Endothelial cell of umbilical vein (primary cell): ENCODE measurements at regions not wholly inside any gene's neighbourhood (a gene's known extent, or its start where the extent isn't known, plus 50 kb on each side); places are given as distances from the start of the nearest gene placed in this dataset.

Experiments
- BruUV-seq: library from RNA; stranded (reverse); fragments of 400-500 nt; replicated peaks from 2 replicates; lab custom pipeline; 2021; lab: Mats Ljungman, UMichigan
- CTCF ChIA-PET: fragments of 300-600, 350-600 bp; sonication (Branson Sonifier 250); formaldehyde crosslinking; loops from one replicate; lab custom pipeline; 2021; ENCODE audit warnings: antibody characterized with exemption, inconsistent platforms; lab: Charles Lee
- POLR2A ChIA-PET: fragments of 300-600, 350-600 bp; sonication (Branson Sonifier 250); formaldehyde crosslinking; loops from one replicate; lab custom pipeline; 2021; ENCODE audit warnings: antibody characterized with exemption, inconsistent platforms; lab: Charles Lee
- DNase-seq: peaks from one replicate; pipeline ENCODE4 v3.0.0-alpha.2; 2011; ENCODE audit warnings: low read depth, low spot score
- FAIRE-seq: peaks from 2 replicates; lab custom pipeline; 2011; peaks lifted over from hg19 to GRCh38; lab: Jason Lieb, UNC
- H2AFZ ChIP-seq: 2 replicates; pipeline ENCODE4 v1.6.0; 2012; ENCODE audit warnings: low read depth, low read length, control low read depth, inconsistent platforms
- H3K27ac ChIP-seq: 2 replicates; pipeline ENCODE4 v1.5.1; 2011; ENCODE audit warnings: low read depth, mild to moderate bottlenecking, control low read depth, low read length, moderate library complexity; ENCODE audit not compliant: insufficient read depth
- H3K27me3 ChIP-seq, 2 experiments: 2 replicates each; pipeline versions ENCODE4 v1.6.0 to v1.6.1; 2011; ENCODE audit warnings: low read length in 2 of 2, mixed read lengths in 1 of 2; ENCODE audit not compliant: control insufficient read depth in 2 of 2, insufficient read depth in 2 of 2
- H3K36me3 ChIP-seq, 2 experiments: 2 replicates in 1 of 2; 3 replicates in 1 of 2; pipeline ENCODE4 v1.5.1; 2011; ENCODE audit warnings: low read length in 2 of 2, mild to moderate bottlenecking in 1 of 2, moderate library complexity in 1 of 2; ENCODE audit not compliant: control insufficient read depth in 2 of 2, insufficient read depth in 2 of 2; ENCODE audit errors: extremely low read depth in 1 of 2
- H3K4me1 ChIP-seq: 3 replicates; pipeline ENCODE4 v1.5.1; 2011; ENCODE audit warnings: mild to moderate bottlenecking, low read length; ENCODE audit not compliant: control insufficient read depth, insufficient read depth; ENCODE audit errors: extremely low read depth
- H3K4me2 ChIP-seq: 2 replicates; pipeline ENCODE4 v1.6.1; 2011; ENCODE audit warnings: low read length, control low read depth, mixed read lengths; ENCODE audit not compliant: insufficient read depth
- H3K4me3 ChIP-seq, 3 experiments: fragments of 200-600 bp in 1 of 3; sonication (generic), shearing (Covaris generic) in 1 of 3; replicated peaks in 1 of 3; 2 replicates each; pipeline ENCODE4 v1.5.1; 2011 to 2016; ENCODE audit warnings: control low read depth in 3 of 3, low read length in 3 of 3, mild to moderate bottlenecking in 2 of 3, inconsistent platforms in 1 of 3, low read depth in 1 of 3, moderate library complexity in 1 of 3; ENCODE audit not compliant: insufficient read depth in 1 of 3
- H3K79me2 ChIP-seq: 2 replicates; pipeline ENCODE4 v1.6.0; 2012; ENCODE audit warnings: low read length, inconsistent platforms; ENCODE audit not compliant: control insufficient read depth, insufficient read depth
- H3K9ac ChIP-seq: replicated peaks from 2 replicates; pipeline ENCODE3; 2011; ENCODE audit warnings: low read length, control low read depth; ENCODE audit not compliant: insufficient read depth; ENCODE audit errors: extremely low read depth
- H3K9me1 ChIP-seq: replicated peaks from 3 replicates; pipeline ENCODE4 v1.6.0; 2011; ENCODE audit warnings: mild to moderate bottlenecking, low read length; ENCODE audit not compliant: control insufficient read depth, insufficient read depth; ENCODE audit errors: extremely low read depth
- H3K9me3 ChIP-seq: replicated peaks from 2 replicates; pipeline ENCODE4 v1.5.1; 2012; ENCODE audit warnings: low read length, inconsistent platforms; ENCODE audit not compliant: control insufficient read depth, insufficient read depth
- H4K20me1 ChIP-seq: replicated peaks from 2 replicates; pipeline ENCODE3; 2011; ENCODE audit warnings: mild to moderate bottlenecking, low read length; ENCODE audit not compliant: control insufficient read depth, insufficient read depth; ENCODE audit errors: extremely low read depth
- CTCF ChIP-seq, 2 donors: IDR thresholded peaks; 1 replicate in 1 of 2; 2 replicates in 1 of 2; pipeline ENCODE4 v1.5.1; 2011; ENCODE audit warnings: low read length in 2 of 2, mild to moderate bottlenecking in 2 of 2, moderate library complexity in 2 of 2, control low read depth in 1 of 2, inconsistent platforms in 1 of 2, low read depth in 1 of 2; ENCODE audit not compliant: insufficient read depth in 1 of 2; ENCODE audit errors: extremely low read depth in 1 of 2
- EZH2 ChIP-seq: IDR thresholded peaks from 2 replicates; pipeline ENCODE4 v1.6.1; 2012; ENCODE audit warnings: borderline replicate concordance, low read depth, mild to moderate bottlenecking, moderate library complexity, low read length, inconsistent platforms; ENCODE audit not compliant: severe bottlenecking
- FOS ChIP-seq: IDR thresholded peaks from 2 replicates; pipeline ENCODE4 v1.6.1; 2011; ENCODE audit warnings: mild to moderate bottlenecking, low read length, moderate library complexity, borderline replicate concordance; ENCODE audit not compliant: insufficient read depth
- GATA2 ChIP-seq: IDR thresholded peaks from 2 replicates; pipeline ENCODE4 v1.7.0; 2011; ENCODE audit warnings: low read depth, mild to moderate bottlenecking, moderate library complexity, mixed read lengths, low read length; ENCODE audit not compliant: insufficient read length, insufficient read depth
- JUN ChIP-seq: IDR thresholded peaks from 2 replicates; pipeline ENCODE4 v1.6.1; 2011; ENCODE audit warnings: borderline replicate concordance, low read depth; ENCODE audit not compliant: insufficient read length, insufficient read depth
- MAX ChIP-seq: IDR thresholded peaks from 2 replicates; pipeline ENCODE4 v1.6.1; 2011; ENCODE audit not compliant: insufficient read depth, insufficient read length
- MYC ChIP-seq: IDR thresholded peaks from one replicate; pipeline ENCODE4 v1.6.1; 2011; ENCODE audit warnings: mild to moderate bottlenecking, low read depth, low read length
- POLR2A ChIP-seq: IDR thresholded peaks from 2 replicates; pipeline ENCODE4 v1.6.1; 2012; ENCODE audit warnings: low read depth, mild to moderate bottlenecking, control low read depth, low read length
- POLR2AphosphoS5 ChIP-seq: IDR thresholded peaks from 2 replicates; pipeline ENCODE4 v1.6.1; 2012; ENCODE audit warnings: low read depth, mild to moderate bottlenecking, control low read depth, low read length, moderate library complexity; ENCODE audit not compliant: insufficient read depth
- dilution Hi-C: fragments of 300-500 bp; cut with MboI; formaldehyde crosslinking; loops from one replicate; pipeline ENCODE4 v1.15.0; 2019; ENCODE audit warnings: low sequenced_read_pairs; ENCODE audit not compliant: extremely low pct_ligation_motif_present
- intact Hi-C: fragments of 100-400 bp; cut with micrococcal nuclease; formaldehyde crosslinking; loops from one replicate; pipeline ENCODE4 v1.10.0; 2022

GRCh38 chr16:85522842-85523601, 90.1 kb upstream of the GSE1 start:
- Histone ChIP-seq H3K9ac (no peak overlapping the region), H3K9me1 (no peaks in the 10 kb centered on the region), H3K4me2 (no peak overlapping the region), H3K27me3 (no peaks in the 10 kb centered on the region), H3K27ac (no peak overlapping the region), H3K36me3 (no peaks in the 10 kb centered on the region), H3K9me3 (no peaks in the 10 kb centered on the region), H3K4me3 (no peak overlapping the region), H2AFZ (no peak overlapping the region), H3K4me1 (no peaks in the 10 kb centered on the region), H4K20me1 (no peaks in the 10 kb centered on the region), H3K79me2 (no peaks in the 10 kb centered on the region)
- FAIRE-seq (no peak), DNase-seq (no peak)
- TF ChIP-seq JUN (no peak), GATA2 (no peak), MYC (no peak), EZH2 (no peak), CTCF (IDR thresholded peaks at IDR 0.05; ENCODE audit: extremely low read depth in 1 of 2, insufficient read depth in 1 of 2, low read depth in 1 of 2, low read length in 2 of 2) (no peak), POLR2A (no peak), POLR2AphosphoS5 (no peak), FOS (no peak), MAX (no peak)
- ChIA-PET POLR2A (no interaction called here), CTCF (interaction anchor here (1.2 to 1.6 kb wide), 2 partner anchors 88 to 93 kb away, joined by 3 read pairs; no protein-coding TSS in a partner anchor)
- dilution Hi-C loops, result no loop called here
- BruUV-seq, result no TSS peak
- intact Hi-C loops, result no loop called here
